Breast epithelium (tissue), 4 donors: ENCODE measurements at regions not wholly inside any gene's neighbourhood (a gene's known extent, or its start where the extent isn't known, plus 50 kb on each side); places are given as distances from the start of the nearest gene placed in this dataset.
"Not testable (repeated sequence)": the region's sequence is repeated elsewhere in the genome, so short reads cannot be mapped to it uniquely, and the experiment has no call there.

ENCODE experiments used
- DNase-seq, 2 donors: peaks; one replicate each; pipeline ENCODE4 v3.0.0-alpha.2; 2019; ENCODE audit warnings: low spot score in 2 of 2
- H3K27ac ChIP-seq, 2 donors: fragments of 200-600 bp; sonication (generic) in 1 of 2; one replicate each; pipeline ENCODE4 v1.5.1; 2016 to 2019; ENCODE audit warnings: mild to moderate bottlenecking in 1 of 2
- H3K27me3 ChIP-seq, 2 donors: fragments of 200-600 bp; sonication (generic) in 1 of 2; one replicate each; pipeline versions ENCODE4 v1.5.1 to v1.6.0; 2017 to 2019; ENCODE audit warnings: control low read depth in 1 of 2, mild to moderate bottlenecking in 1 of 2
- H3K36me3 ChIP-seq: fragments of 200-600 bp; one replicate; pipeline ENCODE4 v1.5.1; 2019
- H3K4me1 ChIP-seq, 2 donors: fragments of 200-600 bp; sonication (generic); one replicate each; pipeline ENCODE4 v1.5.1; 2016 to 2019; ENCODE audit warnings: control low read depth in 1 of 2
- H3K4me3 ChIP-seq, 3 donors: fragments of 200-600 bp; sonication (generic); 1 replicate in 2 of 3; 2 replicates in 1 of 3; pipeline ENCODE4 v1.5.1; 2016 to 2019; ENCODE audit warnings: mild to moderate bottlenecking in 3 of 3, moderate library complexity in 2 of 3
- H3K9me3 ChIP-seq, 2 donors: fragments of 200-600 bp; sonication (generic) in 1 of 2; one replicate each; pipeline ENCODE4 v1.5.1; 2016 to 2019; ENCODE audit warnings: control low read depth in 1 of 2
- CTCF ChIP-seq, 3 donors: fragments of 450-650 bp; IDR thresholded peaks; one replicate each; pipeline ENCODE4 v1.5.1; 2016 to 2017; ENCODE audit warnings: antibody characterized with exemption in 3 of 3, mild to moderate bottlenecking in 3 of 3, moderate library complexity in 3 of 3
- POLR2A ChIP-seq: fragments of 450-650 bp; IDR thresholded peaks from one replicate; pipeline ENCODE4 v1.6.1; 2016; ENCODE audit warnings: antibody characterized with exemption, mild to moderate bottlenecking, moderate library complexity
- POLR2AphosphoS5 ChIP-seq, 3 donors: sonication (generic); formaldehyde crosslinking; IDR thresholded peaks; one replicate each; pipeline ENCODE4 v1.6.1; 2017; ENCODE audit warnings: antibody characterized with exemption in 3 of 3
- intact Hi-C: fragments of 100-400 bp; cut with DNase I; formaldehyde crosslinking; loops from one replicate; pipeline ENCODE4 v1.15.1; 2023; ENCODE audit warnings: low total_unique reads

- Histone ChIP-seq H3K9me3 (no peaks in the 10 kb centered on the region), H3K36me3 (no peaks in the 10 kb centered on the region), H3K4me1 (no peaks in the 10 kb centered on the region), H3K4me3 (no peak overlapping the region), H3K27me3 (no peaks in the 10 kb centered on the region), H3K27ac (no peak overlapping the region)
- intact Hi-C loops, result no loop called here
- no peak for TF ChIP-seq POLR2A
- peak in 1 of 2 donors; percentile 2 for DNase-seq
Observed at GRCh38 chr10:124168991-124169802, 75.8 kb upstream of the CHST15 start.

- Histone ChIP-seq H3K27ac (no peak overlapping the region), H3K27me3 (no peaks in the 10 kb centered on the region), H3K4me1 (no peaks in the 10 kb centered on the region), H3K9me3 (no peaks in the 10 kb centered on the region), H3K36me3 (no peaks in the 10 kb centered on the region), H3K4me3 (no peak overlapping the region)
- DNase-seq, result peak in 1 of 2 donors; percentile 2
- intact Hi-C loops, result no loop called here
- TF ChIP-seq POLR2A (no peak), CTCF (IDR thresholded peaks at IDR 0.05) (no peak), POLR2AphosphoS5 (IDR thresholded peaks at IDR 0.05) (no peak)
Observed at GRCh38 chr10:124168581-124168980, 75.2 kb upstream of the CHST15 start.

GRCh38 chr10:124167925-124168324 lies 74.5 kb upstream of the CHST15 start:
- H3K4me1 ChIP-seq, H3K36me3 ChIP-seq, H3K27ac ChIP-seq, intact Hi-C loops, H3K4me3 ChIP-seq, H3K9me3 ChIP-seq, H3K27me3 ChIP-seq: not testable (repeated sequence)
- DNase-seq, result peak in 1 of 2 donors; percentile 4

GRCh38 chr10:124166431-124167125 lies 73.2 kb upstream of the CHST15 start:
- Histone ChIP-seq H3K27ac (no peak overlapping the region), H3K4me3 (no peak overlapping the region), H3K36me3 (no peaks in the 10 kb centered on the region), H3K4me1 (no peaks in the 10 kb centered on the region), H3K9me3 (no peaks in the 10 kb centered on the region), H3K27me3 (no peaks in the 10 kb centered on the region)
- intact Hi-C loops, result no loop called here
- TF ChIP-seq CTCF (IDR thresholded peaks at IDR 0.05), result no peak
- TF ChIP-seq POLR2AphosphoS5 (IDR thresholded peaks at IDR 0.05), result no peak
- TF ChIP-seq POLR2A, result no peak
- no peak for DNase-seq

- intact Hi-C loops, result no loop called here
- H3K36me3 ChIP-seq, result no peaks in the 10 kb centered on the region
- DNase-seq, result no peak
- no peak overlapping the region for H3K27ac ChIP-seq
- no peak overlapping the region for H3K4me3 ChIP-seq
- H3K27me3 ChIP-seq, result no peaks in the 10 kb centered on the region
- TF ChIP-seq POLR2A, result no peak
- TF ChIP-seq POLR2AphosphoS5 (IDR thresholded peaks at IDR 0.05), result no peak
- TF ChIP-seq CTCF (IDR thresholded peaks at IDR 0.05), result no peak
- H3K4me1 ChIP-seq, result no peaks in the 10 kb centered on the region
- H3K9me3 ChIP-seq, result no peaks in the 10 kb centered on the region
Observed at GRCh38 chr10:124165827-124166226, 72.4 kb upstream of the CHST15 start.

GRCh38 chr10:124165311-124165710 lies 71.9 kb upstream of the CHST15 start:
- TF ChIP-seq POLR2A (no peak), POLR2AphosphoS5 (IDR thresholded peaks at IDR 0.05) (no peak), CTCF (IDR thresholded peaks at IDR 0.05) (no peak)
- H3K36me3 ChIP-seq, result no peaks in the 10 kb centered on the region
- intact Hi-C loops, result no loop called here
- H3K9me3 ChIP-seq, result no peaks in the 10 kb centered on the region
- H3K4me1 ChIP-seq, result no peaks in the 10 kb centered on the region
- H3K27ac ChIP-seq, result no peak overlapping the region
- no peak for DNase-seq
- H3K4me3 ChIP-seq, result no peak overlapping the region
- no peaks in the 10 kb centered on the region for H3K27me3 ChIP-seq
